Small intestine (tissue), 7 donors: ENCODE measurements at regions not wholly inside any gene's neighbourhood (a gene's known extent, or its start where the extent isn't known, plus 50 kb on each side); places are given as distances from the start of the nearest gene placed in this dataset.
"Not testable (repeated sequence)": the region's sequence is repeated elsewhere in the genome, so short reads cannot be mapped to it uniquely, and the experiment has no call there.

ENCODE experiments used
- DNase-seq, 2 donors: peaks; one replicate each; pipeline versions ENCODE4 v3.0.0 to v3.0.0-alpha.2; 2013
- FAIRE-seq: peaks from 2 replicates; lab custom pipeline; 2012; peaks lifted over from hg19 to GRCh38; lab: Jason Lieb, UNC
- H3K27ac ChIP-seq, 3 donors: one replicate each; pipeline ENCODE4 v1.5.1; 2013; ENCODE audit warnings: low read length in 2 of 3, mild to moderate bottlenecking in 2 of 3, control low read depth in 1 of 3, inconsistent platforms in 1 of 3, low read depth in 1 of 3, moderate library complexity in 1 of 3
- H3K27me3 ChIP-seq, 3 donors: one replicate each; pipeline ENCODE4 v1.6.1; 2013; ENCODE audit warnings: low read length in 3 of 3, inconsistent platforms in 1 of 3; ENCODE audit not compliant: control insufficient read depth in 3 of 3, insufficient read depth in 3 of 3
- H3K36me3 ChIP-seq, 3 donors: one replicate each; pipeline ENCODE4 v1.6.1; 2013; ENCODE audit warnings: low read length in 3 of 3, inconsistent platforms in 1 of 3, low read depth in 1 of 3, mild to moderate bottlenecking in 1 of 3, moderate library complexity in 1 of 3; ENCODE audit not compliant: control insufficient read depth in 3 of 3, insufficient read depth in 2 of 3
- H3K4me1 ChIP-seq, 3 donors: one replicate each; pipeline ENCODE4 v1.6.1; 2013; ENCODE audit warnings: low read length in 2 of 3, inconsistent platforms in 1 of 3, low read depth in 1 of 3, mild to moderate bottlenecking in 1 of 3, moderate library complexity in 1 of 3; ENCODE audit not compliant: control insufficient read depth in 3 of 3, insufficient read depth in 2 of 3
- H3K4me3 ChIP-seq, 3 donors: one replicate each; pipeline ENCODE4 v1.5.1; 2013; ENCODE audit warnings: low read length in 3 of 3, control low read depth in 1 of 3, inconsistent platforms in 1 of 3, low read depth in 1 of 3, mild to moderate bottlenecking in 1 of 3, moderate library complexity in 1 of 3
- H3K9me3 ChIP-seq, 2 donors: one replicate each; pipeline ENCODE4 v1.6.1; 2013; ENCODE audit warnings: low read depth in 1 of 2, low read length in 1 of 2; ENCODE audit not compliant: control insufficient read depth in 2 of 2, insufficient read depth in 1 of 2
- WGBS, 3 donors: extraction: QIAGEN DNeasy Blood & Tissue Kit; methylation state at CpG; one replicate each; pipeline ENCODE4 v1.1.7; 2013; 5-methylcytosine and 5-hydroxymethylcytosine counted together
- donor health status: healthy with polysubstance abuse.
- donor health status: control.
- donor health status: control.
- donor health status: Bipolar disorder and iron deficiency.
- donor health status: healthy.

GRCh38 chr5:100688834-100689233, 153.7 kb downstream of the FAM174A start:
- H3K36me3 ChIP-seq, H3K27me3 ChIP-seq, DNase-seq, H3K9me3 ChIP-seq, FAIRE-seq, H3K4me3 ChIP-seq, H3K27ac ChIP-seq, H3K4me1 ChIP-seq: not testable (repeated sequence)
- WGBS, 3 donors, result 90 to 93% (median 91%) methylated on average over 22 to 26 of the region's 26 CpGs

GRCh38 chr5:100690036-100690560, 154.9 kb downstream of the FAM174A start:
- Histone ChIP-seq H3K27ac (no peak overlapping the region), H3K27me3 (no peaks in the 10 kb centered on the region), H3K4me1 (no peaks in the 10 kb centered on the region), H3K36me3 (no peaks in the 10 kb centered on the region), H3K9me3 (no peaks in the 10 kb centered on the region), H3K4me3 (no peak overlapping the region)
- 72 to 81% (median 79%) methylated on average over 4 of the region's 4 CpGs for WGBS, 3 donors
- FAIRE-seq (no peak), DNase-seq (no peak)

- Histone ChIP-seq H3K9me3 (no peaks in the 10 kb centered on the region), H3K4me3 (no peak overlapping the region), H3K36me3 (no peaks in the 10 kb centered on the region), H3K27ac (no peak overlapping the region), H3K27me3 (no peaks in the 10 kb centered on the region), H3K4me1 (no peaks in the 10 kb centered on the region)
- no peak for FAIRE-seq
- DNase-seq, result no peak
Observed at GRCh38 chr5:100691085-100691484, 155.9 kb downstream of the FAM174A start.

GRCh38 chr5:100691548-100691947, 156.4 kb downstream of the FAM174A start:
- Histone ChIP-seq H3K4me1 (no peaks in the 10 kb centered on the region), H3K27ac (no peak overlapping the region), H3K9me3 (no peaks in the 10 kb centered on the region), H3K27me3 (no peaks in the 10 kb centered on the region), H3K4me3 (no peak overlapping the region), H3K36me3 (no peaks in the 10 kb centered on the region)
- WGBS, 3 donors, result 77 to 94% (median 88%) methylated on average over 1 of the region's 1 CpG
- DNase-seq (no peak), FAIRE-seq (no peak)

- no peak for DNase-seq
- WGBS, 3 donors, result 21 to 59% (median 50%) methylated on average over 1 of the region's 1 CpG
- Histone ChIP-seq H3K9me3 (no peaks in the 10 kb centered on the region), H3K27ac (no peak overlapping the region), H3K4me3 (no peak overlapping the region), H3K27me3 (no peaks in the 10 kb centered on the region), H3K4me1 (no peaks in the 10 kb centered on the region), H3K36me3 (no peaks in the 10 kb centered on the region)
- no peak for FAIRE-seq
Observed at GRCh38 chr5:100693481-100693880, 158.3 kb downstream of the FAM174A start.

- peak overlapping the region in 1 of 3 donors; percentile 10 for H3K27ac ChIP-seq
- DNase-seq, result no peak
- H3K4me1 ChIP-seq, result no peaks in the 10 kb centered on the region
- no peaks in the 10 kb centered on the region for H3K9me3 ChIP-seq
- H3K27me3 ChIP-seq, result no peaks in the 10 kb centered on the region
- WGBS, 3 donors, result 47 to 64% (median 57%) methylated on average over 4 of the region's 4 CpGs
- no peak overlapping the region for H3K4me3 ChIP-seq
- no peak for FAIRE-seq
- H3K36me3 ChIP-seq, result no peaks in the 10 kb centered on the region
Observed at GRCh38 chr5:100694100-100694499, 158.9 kb downstream of the FAM174A start.

- no peak overlapping the region for H3K4me3 ChIP-seq
- H3K4me1 ChIP-seq, result no peaks in the 10 kb centered on the region
- H3K27ac ChIP-seq, result no peak overlapping the region
- no peak for FAIRE-seq
- H3K9me3 ChIP-seq, result no peaks in the 10 kb centered on the region
- 66 to 87% (median 75%) methylated on average over 2 of the region's 2 CpGs for WGBS, 3 donors
- no peak for DNase-seq
- no peaks in the 10 kb centered on the region for H3K36me3 ChIP-seq
- H3K27me3 ChIP-seq, result no peaks in the 10 kb centered on the region
Observed at GRCh38 chr5:100697970-100698369, 162.8 kb downstream of the FAM174A start.

GRCh38 chr5:100706776-100707175, 171.6 kb downstream of the FAM174A start:
- Histone ChIP-seq H3K4me1 (no peaks in the 10 kb centered on the region), H3K9me3 (no peaks in the 10 kb centered on the region), H3K36me3 (no peaks in the 10 kb centered on the region), H3K27ac (no peak overlapping the region), H3K27me3 (no peaks in the 10 kb centered on the region), H3K4me3 (no peak overlapping the region)
- DNase-seq (peak; percentile 2), FAIRE-seq (peak; percentile 23)
- WGBS, 3 donors, result 49 to 58% (median 57%) methylated on average over 1 of the region's 1 CpG

GRCh38 chr5:100708645-100709171, 173.5 kb downstream of the FAM174A start:
- Histone ChIP-seq H3K27me3 (no peaks in the 10 kb centered on the region), H3K27ac (no peak overlapping the region), H3K9me3 (no peaks in the 10 kb centered on the region), H3K4me1 (no peaks in the 10 kb centered on the region), H3K4me3 (no peak overlapping the region), H3K36me3 (no peaks in the 10 kb centered on the region)
- FAIRE-seq (no peak), DNase-seq (no peak)
- 16 to 61% (median 50%) methylated on average over 1 of the region's 1 CpG for WGBS, 3 donors
